Cardiac muscle cell (in vitro differentiated cells and primary cell): ENCODE measurements at regions not wholly inside any gene's neighbourhood (a gene's known extent, or its start where the extent isn't known, plus 50 kb on each side); places are given as distances from the start of the nearest gene placed in this dataset.

ENCODE experiments used
- DNase-seq, 2 donors: peaks; one replicate each; pipeline versions ENCODE4 v3.0.0 to v3.0.0-alpha.2; 2010 to 2017; ENCODE audit warnings: low read depth in 1 of 2, low spot score in 1 of 2
- H3K27ac ChIP-seq: fragments of 200-600 bp; sonication (generic); 2 replicates; pipeline ENCODE4 v1.5.1; 2016
- H3K27me3 ChIP-seq: fragments of 200-600 bp; sonication (generic); 2 replicates; pipeline ENCODE4 v1.6.0; 2016; ENCODE audit warnings: control low read depth
- H3K36me3 ChIP-seq: fragments of 200-600 bp; sonication (generic); 2 replicates; pipeline ENCODE4 v1.5.1; 2016; ENCODE audit warnings: control low read depth
- H3K4me1 ChIP-seq: fragments of 200-600 bp; sonication (generic); 2 replicates; pipeline ENCODE4 v1.8.1; 2017; ENCODE audit warnings: low read depth, mild to moderate bottlenecking, mixed run types
- H3K4me3 ChIP-seq: fragments of 200-600 bp; sonication (generic); 2 replicates; pipeline ENCODE4 v1.5.1; 2016; ENCODE audit warnings: mild to moderate bottlenecking
- H3K9me3 ChIP-seq: fragments of 200-600 bp; sonication (generic); 2 replicates; pipeline ENCODE4 v1.5.1; 2017; ENCODE audit warnings: low read depth, mild to moderate bottlenecking, control low read depth
- CTCF ChIP-seq: IDR thresholded peaks from 2 replicates; pipeline ENCODE4 v1.5.1; 2012; ENCODE audit warnings: low read depth, mild to moderate bottlenecking, low read length

GRCh38 chr7:355568-355967 lies 65.6 kb downstream of the FOXL3 start:
- H3K27ac ChIP-seq: no peak overlapping the region
- no peaks in the 10 kb centered on the region for H3K36me3 ChIP-seq
- DNase-seq: no peak
- H3K4me1 ChIP-seq: no peaks in the 10 kb centered on the region
- no peaks in the 10 kb centered on the region for H3K9me3 ChIP-seq
- no peak for TF ChIP-seq CTCF
- peaks cover 15% of the 10 kb centered on the region for H3K27me3 ChIP-seq
- H3K4me3 ChIP-seq: no peak overlapping the region

DNA sequence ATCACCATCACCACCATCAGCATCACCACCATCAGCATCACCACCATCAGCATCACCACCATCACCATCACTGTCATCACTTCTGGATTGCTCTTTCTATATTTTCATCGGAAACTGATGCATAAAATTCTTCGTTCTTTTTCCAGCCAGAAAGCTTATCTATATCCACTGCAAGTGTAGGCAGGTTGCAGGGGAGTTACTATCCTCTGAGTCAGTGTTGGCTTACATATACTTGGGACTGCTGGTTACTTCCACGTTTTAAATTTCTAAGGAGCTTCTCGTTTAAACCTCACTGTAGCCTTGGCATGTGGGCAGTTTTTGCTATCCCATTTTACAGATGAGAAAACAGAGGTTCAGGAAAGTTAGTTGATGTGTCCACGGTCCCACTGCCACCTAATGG lies 66.1 kb downstream of the FOXL3 start:
- no peak for TF ChIP-seq CTCF
- no peak for DNase-seq
- H3K27me3 ChIP-seq: peaks cover 20% of the 10 kb centered on the region
- H3K9me3 ChIP-seq: no peaks in the 10 kb centered on the region
- H3K36me3 ChIP-seq: no peaks in the 10 kb centered on the region
- H3K4me1 ChIP-seq: no peaks in the 10 kb centered on the region
- H3K27ac ChIP-seq: no peak overlapping the region
- no peak overlapping the region for H3K4me3 ChIP-seq

DNA sequence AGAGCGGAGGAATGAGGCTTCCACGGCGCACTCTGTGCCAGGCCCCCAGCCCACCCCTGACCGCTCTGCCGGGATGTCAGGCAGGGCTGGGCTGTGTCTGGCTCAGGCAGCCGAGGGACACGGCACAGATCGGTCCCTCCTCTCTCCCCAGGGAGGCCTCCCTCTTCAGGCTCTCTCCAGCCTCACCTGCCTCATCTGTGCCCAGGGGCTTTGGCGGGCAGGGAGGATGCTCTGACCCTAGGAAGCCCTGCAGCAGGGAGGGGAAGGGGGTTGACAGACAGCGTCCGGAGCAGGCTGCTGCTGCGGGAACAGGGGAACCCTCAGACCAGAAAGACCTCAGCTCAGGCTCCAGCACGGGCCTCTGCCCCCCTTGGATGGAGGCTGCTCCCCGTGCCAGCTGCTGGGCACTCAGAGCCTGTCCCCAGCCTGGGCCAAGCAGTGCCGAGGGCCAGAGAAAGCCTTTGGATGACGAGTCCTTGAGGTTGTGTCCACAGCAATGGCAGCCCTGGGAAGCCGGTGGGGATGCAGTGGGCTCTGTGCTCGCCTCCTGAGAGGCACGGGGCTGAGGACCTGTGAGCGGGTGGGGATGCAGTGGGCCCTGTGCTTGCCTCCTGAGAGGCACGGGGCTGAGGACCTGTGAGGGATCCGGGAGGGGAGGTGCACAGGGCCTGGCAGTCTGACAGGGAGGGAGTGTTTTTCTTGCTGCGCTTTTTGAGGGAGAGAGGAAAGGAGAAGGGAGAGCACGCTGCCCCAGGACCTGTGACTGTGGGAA lies 66.9 kb downstream of the FOXL3 start:
- Histone ChIP-seq H3K4me3 (no peak overlapping the region), H3K27ac (no peak overlapping the region), H3K9me3 (no peaks in the 10 kb centered on the region), H3K27me3 (peaks cover 21% of the 10 kb centered on the region), H3K36me3 (no peaks in the 10 kb centered on the region), H3K4me1 (no peaks in the 10 kb centered on the region)
- DNase-seq: no peak
- no peak for TF ChIP-seq CTCF

GRCh38 chr7:357531-358209 lies 67.7 kb downstream of the FOXL3 start:
- no peaks in the 10 kb centered on the region for H3K36me3 ChIP-seq
- no peak overlapping the region for H3K27ac ChIP-seq
- H3K4me1 ChIP-seq: no peaks in the 10 kb centered on the region
- no peak for DNase-seq
- no peaks in the 10 kb centered on the region for H3K9me3 ChIP-seq
- no peak for TF ChIP-seq CTCF
- peaks cover 24% of the 10 kb centered on the region for H3K27me3 ChIP-seq
- H3K4me3 ChIP-seq: no peak overlapping the region

DNA sequence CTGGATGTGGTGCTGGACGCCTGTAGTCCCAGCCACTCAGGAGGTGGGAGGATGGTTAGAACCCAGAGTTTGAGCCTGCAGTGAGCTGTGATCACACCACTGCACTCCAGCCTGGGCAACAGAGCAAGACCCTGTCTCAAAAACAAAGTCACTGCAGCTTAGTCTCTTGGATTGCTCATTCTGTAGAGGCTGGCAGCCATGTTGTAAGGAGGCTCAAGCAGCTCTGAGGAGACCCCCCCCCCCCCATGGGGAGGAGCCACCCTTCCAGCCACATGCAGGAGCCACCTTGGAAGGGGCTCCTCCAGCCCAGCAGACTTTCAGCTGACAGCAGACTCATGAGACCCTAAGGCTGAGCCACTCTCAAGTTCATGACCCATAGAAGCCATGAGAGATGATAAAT lies 68.4 kb downstream of the FOXL3 start:
- Histone ChIP-seq H3K27me3 (peaks cover 24% of the 10 kb centered on the region), H3K4me1 (no peaks in the 10 kb centered on the region), H3K9me3 (no peaks in the 10 kb centered on the region), H3K4me3 (no peak overlapping the region), H3K36me3 (no peaks in the 10 kb centered on the region), H3K27ac (no peak overlapping the region)
- no peak for TF ChIP-seq CTCF
- DNase-seq: no peak
